T follicular helper cell (primary cell): ENCODE measurements at regions not wholly inside any gene's neighbourhood (a gene's known extent, or its start where the extent isn't known, plus 50 kb on each side); places are given as distances from the start of the nearest gene placed in this dataset.
"Not testable (repeated sequence)": the region's sequence is repeated elsewhere in the genome, so short reads cannot be mapped to it uniquely, and the experiment has no call there.

Experiments
- DNase-seq: peaks from one replicate; pipeline ENCODE4 v3.0.0-alpha.2; 2020; ENCODE audit warnings: low read depth

DNA sequence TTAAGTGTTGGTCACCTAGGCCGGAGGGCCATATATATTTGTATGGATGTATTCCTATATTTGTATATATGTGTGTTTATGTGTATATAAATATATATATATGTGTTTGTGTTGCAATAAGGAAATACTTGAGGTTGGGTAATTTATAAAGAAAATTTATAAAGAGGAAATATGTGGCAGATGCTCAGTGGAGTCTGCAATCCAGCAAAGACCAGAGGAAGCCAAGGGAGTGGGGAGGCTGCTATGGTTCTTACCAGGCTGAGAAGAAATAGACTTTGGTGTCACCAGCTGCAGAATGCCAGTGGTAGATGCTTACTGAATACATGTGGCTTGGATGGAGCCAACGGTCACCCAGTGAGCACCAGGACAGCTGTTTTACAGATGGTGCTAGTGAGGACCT lies 97.4 kb upstream of the ELOVL5 start:
- DNase-seq = no peak

DNA sequence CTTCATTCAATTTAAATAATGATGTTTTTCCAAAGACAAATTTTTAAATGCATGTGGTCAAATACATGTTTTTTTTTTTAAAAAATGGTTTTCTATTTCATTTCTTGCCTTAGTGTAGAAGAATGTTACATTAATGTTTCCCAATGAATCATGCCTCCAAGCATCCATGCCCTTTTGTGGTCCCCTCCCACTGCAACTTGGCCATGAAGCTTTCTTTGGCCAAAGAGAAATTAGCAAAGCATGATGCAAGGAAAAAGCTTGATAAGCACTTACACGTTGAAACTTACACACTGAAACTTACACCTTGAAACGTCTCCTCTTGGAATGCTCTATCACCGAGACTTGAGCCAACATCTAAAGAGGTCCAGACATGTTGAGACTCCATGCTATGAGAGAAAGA lies 93.0 kb upstream of the ELOVL5 start:
- DNase-seq = no peak

DNA sequence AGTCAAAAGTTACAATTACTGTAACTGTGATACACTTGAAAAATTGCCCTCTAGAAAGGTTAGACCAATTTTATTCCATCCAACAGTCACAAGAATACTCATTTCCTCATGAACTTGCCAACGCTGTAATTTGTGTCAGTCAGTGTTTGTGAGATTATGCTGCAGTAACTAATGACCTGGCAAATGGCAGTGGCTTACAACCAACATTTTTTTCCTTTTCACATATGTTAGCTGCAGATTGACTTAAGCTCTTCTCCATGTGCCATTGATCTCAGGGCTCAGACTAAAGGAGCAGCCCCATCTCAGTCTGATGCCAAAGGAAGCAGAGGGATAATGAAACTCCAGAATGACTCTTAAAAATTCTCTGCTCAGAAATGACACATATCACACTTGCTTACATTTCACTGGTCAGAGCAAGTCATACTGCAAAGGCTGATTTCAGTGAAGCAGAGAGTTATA lies 92.3 kb upstream of the ELOVL5 start:
- DNase-seq = no peak

DNA sequence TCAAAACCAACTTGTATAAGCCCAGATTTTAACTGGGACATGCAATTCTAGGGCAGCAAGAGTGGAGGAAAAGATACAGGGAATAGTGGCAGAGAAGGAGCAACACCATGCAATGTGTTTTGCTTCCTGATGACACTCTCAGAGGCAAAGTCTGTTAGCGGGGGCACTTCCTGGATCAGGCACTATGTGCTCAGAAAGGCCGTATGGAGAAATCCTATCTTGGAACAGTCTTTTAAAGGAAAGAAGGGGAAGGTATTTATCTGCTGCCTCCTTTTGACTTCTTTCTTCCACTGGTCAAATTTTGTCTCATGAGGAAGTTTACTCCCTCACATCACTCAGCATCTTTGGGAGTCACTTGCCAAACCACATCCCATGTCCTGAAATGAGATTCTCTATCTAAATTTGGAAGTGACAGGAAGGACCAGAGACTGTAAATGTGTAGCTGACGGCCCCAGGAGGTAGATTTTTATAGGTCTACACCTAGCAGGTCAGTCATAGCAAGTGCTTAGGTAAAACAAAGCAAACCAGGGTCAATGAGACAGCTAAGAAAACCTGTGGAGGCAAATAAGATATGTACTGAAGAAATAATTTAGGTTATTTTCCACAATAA lies 91.7 kb upstream of the ELOVL5 start:
- no peak for DNase-seq

DNA sequence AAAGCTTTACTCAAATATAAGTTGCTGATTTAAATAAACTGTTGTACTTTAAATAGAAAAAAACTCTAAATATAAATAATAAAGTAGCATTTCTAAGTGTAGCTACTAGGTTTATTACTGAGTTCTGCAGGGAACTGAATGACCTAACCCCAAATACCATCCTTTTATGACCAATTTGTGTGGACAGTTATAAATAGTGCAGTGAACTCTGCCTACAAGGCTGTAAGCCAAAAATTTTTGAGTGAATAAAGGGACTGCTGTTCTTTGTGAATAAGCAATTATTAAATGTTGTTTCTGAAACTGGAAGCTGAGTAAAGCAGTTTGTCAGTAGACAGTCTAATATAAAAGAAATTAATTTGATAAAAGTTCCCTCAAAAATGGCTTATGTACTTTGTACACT lies 90.8 kb upstream of the ELOVL5 start:
- no peak for DNase-seq

DNA sequence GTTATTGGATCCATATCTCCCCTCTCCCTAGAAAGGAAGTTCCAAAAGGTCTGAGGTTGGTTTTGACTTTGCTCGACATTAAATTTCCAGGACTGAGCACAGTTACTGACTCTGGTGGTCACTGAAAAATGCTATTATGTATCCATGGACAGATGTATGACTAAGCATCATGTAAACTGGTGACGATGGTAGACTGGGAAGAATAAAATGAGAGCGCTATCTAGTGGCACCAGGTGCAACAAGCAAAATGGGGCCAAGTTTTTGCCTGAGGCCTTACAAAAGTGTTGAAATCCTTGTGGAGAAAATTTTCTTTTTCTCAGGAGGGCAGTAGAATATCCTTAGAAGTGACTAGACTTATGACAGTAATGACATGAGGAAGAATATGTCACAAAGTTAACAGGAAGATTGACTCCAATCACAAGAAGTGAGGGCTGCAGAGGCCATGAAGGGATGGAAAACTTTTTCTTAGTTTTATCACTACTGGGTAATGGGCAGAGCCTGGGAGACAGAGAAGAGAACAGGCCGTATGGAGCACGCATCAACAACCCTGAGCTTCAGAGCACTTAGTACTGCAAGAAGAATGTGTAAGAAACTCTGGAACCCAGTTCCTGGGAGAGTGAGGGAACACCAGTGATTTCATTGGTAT lies 88.9 kb upstream of the ELOVL5 start:
- DNase-seq = no peak

DNA sequence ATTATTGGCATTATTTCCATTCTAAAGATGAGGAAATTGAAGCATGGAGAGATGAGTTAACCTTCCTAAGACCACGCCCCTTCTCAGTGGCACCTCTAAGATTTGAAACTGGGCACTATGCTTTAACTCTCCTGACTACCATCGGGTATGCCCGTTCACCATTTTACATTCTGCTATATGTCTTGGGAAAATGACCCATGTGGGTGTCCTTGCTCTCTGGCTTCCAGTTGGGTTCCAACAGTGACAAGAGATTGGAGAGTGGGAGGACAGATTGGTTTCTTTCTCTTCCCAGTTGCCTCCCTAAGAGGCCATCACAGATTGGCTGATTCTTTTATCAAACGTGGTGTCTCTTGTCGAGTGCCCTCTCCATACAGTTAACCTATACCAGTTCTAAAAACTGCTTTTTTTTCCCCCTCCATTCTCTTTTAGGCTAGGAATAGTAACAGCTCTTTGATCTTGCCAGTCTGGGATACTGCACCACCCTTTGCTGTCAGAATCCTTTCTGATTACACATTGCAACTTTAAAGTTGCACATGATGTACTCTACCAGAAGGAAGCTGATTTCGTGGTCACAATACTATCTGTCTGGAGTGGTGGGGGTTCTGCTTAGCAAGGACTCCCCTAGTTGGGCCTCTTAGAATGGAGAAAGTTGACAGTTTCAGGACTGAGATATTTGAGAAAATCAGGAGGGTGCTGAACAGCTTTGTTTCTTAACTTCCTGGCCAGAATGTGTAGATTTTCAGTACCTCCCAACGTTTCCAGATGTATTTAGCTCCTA lies 88.0 kb upstream of the ELOVL5 start:
- no peak for DNase-seq

DNA sequence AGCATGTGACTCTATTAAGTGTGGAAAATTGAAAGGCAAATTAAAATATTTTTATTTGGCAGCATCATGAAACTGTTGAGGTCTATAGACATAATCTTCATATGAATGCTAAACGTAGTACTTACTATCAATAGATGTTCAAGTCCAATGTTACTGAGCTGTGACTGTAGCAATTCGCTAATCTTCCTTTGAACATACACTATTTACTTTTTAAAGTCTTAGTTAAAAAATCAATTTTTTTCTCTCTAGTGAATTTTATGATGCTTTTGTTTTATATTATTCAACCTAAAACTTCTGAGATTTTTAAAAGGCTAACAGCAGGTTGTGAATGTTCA lies 85.2 kb upstream of the ELOVL5 start:
- no peak for DNase-seq

DNA sequence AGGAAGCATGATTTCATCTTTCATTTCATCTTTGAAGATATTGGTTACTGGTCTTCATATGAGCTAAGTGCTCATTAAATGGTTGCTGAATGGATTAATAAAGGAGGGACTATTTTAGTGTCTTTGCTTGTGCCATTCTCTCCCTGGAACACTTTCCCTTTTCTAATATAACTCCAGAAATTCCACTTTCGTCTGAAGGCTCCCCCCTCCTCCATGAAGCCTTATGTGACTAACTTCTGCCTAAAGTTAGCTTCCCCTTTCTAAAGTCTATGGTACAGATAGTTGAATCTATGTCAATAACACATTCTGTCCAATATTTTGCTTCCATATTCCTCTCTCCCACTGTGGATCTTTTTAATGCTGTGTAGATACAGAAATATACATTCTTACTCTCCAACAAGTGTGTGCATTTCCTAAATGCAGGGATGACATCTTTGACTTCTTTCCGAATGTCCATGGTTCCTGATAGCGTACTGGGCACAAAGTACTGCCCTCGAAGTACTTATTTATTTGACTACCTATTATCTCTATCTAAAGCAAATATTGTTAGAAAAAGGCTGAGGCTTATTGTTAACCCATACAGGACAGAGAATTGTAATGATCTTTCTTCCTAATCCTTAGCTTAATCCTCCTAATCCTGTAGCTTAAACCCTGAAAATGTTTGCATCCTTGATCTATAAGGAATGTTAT lies 84.7 kb upstream of the ELOVL5 start:
- DNase-seq = no peak

DNA sequence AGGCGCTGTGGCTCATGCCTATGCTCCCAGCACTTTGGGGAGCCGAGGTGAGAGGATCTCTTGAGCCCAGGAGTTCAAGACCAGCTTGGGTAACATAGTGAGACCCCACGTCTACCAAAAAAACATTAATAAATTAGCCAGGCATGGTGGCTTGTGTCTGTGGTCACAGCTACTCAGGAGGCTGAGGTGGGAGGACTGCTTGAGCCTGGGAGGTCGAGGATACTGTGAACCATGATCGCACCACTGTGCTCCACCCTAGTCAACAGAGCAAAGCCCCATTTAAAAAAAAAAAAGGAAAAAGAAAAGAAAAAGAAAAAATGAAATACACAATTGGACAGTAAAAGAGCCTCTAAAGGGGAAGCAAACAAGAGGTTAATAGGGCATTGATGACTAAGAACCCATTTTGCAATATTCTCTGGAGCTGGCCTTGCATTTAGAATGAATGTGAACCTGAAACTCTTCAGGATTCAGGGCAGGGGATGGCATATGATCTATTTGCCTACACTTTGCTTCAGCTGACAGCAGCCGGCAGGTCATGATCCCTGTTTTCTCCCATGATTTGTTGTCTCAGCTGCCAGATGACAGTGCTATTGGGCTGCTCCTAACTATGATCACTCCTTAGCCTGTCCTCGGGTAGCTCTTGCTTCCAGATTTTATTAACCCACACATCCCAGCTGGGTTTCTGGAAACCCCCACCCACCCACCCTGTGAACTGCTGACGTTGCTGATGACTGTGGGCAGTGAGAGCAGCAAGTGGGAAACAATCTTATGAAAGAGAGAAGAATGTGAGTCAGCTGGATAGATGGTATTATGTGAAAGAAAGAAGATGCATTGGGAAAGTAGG lies 83.8 kb upstream of the ELOVL5 start:
- no peak for DNase-seq

DNA sequence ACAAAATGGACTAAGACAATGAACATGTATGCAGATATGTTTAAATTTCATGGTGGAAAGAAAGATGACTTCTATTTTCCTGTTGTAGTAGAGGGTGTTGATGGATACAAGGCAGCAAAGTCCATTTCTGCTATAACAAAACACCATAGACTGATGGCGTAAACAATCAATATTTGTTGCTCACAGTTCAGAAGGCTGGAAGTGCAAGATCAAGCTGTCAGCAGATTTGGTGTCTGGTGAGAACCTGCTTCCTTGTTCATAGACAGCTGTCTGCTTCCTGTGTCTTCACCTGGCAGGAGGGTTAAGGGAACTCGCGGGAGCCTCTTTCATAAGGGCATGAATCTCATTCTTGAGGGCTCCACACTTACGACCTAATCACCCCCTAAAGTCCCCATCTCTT lies 83.0 kb upstream of the ELOVL5 start:
- DNase-seq = no peak

DNA sequence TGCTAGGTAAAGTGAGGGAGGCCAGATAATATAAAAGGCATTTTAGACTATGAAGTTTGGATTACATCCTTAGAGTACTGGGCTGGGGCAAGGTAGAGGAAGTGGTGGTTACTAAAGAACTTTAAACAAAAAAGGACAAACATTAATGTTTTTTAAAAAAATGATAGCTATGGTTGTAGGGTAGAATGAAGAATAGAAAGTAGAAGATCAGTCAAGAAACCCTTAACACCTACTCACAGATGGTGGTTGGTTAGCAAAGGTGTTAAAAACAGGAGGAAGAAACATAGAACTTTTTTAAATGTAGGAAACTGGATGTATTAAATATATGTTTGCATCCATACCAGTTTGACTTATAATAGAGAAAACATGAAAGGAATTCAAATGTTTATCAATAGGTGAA lies 80.7 kb upstream of the ELOVL5 start:
- no peak for DNase-seq

DNA sequence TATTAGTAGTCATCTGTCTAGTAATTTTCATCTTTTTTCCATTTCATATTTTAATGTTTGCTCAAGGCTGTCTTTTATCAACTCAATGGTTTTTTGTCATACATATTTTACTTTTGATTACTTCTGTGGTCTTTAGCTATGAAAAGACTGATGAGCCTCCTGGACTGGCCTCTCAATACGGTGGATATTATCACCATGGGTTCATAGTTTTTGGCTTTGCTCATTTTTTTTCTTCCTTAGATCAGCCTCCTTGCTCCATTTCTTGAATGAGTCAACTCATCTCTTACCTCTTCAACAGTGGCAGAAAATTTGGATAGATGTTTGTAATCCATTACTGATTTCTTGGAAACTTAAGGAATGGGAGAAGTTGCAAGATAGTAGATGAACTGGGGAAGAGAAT lies 80.1 kb upstream of the ELOVL5 start:
- DNase-seq = no peak

DNA sequence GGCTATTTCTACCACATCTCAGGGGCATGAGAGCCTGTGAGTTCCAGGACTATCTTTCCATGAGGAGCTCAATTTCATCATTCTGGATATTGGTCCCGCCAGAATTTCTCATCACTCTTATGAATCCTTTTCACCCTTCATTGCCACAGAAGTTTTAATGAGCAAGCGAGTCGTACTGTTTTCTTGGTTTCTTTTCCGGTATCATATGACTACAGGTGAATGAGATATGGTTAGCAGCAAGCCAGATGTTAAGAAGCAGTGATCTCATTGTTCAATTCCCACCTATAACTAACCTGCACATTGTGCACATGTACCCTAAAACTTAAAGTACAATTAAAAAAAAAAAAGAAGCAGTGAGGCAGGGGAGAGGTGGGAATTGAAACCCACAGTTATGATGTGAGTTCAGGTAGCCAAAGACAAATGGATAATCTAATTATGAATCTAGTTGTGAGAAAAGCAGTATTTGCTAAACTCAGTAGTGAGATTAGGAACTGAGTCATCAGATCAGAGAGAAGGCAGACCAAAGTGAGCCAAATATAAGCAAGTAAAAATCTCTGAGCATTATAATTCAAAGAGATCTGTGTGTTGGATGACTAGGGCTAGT lies 78.0 kb upstream of the ELOVL5 start:
- no peak for DNase-seq

DNA sequence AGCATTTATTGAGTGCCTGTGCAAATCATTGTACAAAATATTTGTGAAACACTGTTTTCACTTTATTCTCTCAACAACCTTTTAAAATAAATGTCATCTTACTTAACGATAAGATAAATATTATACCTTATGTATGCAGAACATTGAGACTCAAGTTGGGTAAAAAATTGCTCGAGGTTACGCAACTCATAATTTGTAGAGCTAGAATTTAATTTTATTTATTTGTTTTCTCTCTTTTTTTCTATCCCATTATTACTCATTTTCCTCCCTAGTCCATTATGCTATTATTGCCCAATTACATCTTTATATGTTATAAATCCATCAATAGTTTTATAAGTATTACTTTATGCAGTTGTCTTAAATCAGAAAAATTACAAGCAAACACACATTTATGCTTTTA lies 77.4 kb upstream of the ELOVL5 start:
- DNase-seq = no peak

DNA sequence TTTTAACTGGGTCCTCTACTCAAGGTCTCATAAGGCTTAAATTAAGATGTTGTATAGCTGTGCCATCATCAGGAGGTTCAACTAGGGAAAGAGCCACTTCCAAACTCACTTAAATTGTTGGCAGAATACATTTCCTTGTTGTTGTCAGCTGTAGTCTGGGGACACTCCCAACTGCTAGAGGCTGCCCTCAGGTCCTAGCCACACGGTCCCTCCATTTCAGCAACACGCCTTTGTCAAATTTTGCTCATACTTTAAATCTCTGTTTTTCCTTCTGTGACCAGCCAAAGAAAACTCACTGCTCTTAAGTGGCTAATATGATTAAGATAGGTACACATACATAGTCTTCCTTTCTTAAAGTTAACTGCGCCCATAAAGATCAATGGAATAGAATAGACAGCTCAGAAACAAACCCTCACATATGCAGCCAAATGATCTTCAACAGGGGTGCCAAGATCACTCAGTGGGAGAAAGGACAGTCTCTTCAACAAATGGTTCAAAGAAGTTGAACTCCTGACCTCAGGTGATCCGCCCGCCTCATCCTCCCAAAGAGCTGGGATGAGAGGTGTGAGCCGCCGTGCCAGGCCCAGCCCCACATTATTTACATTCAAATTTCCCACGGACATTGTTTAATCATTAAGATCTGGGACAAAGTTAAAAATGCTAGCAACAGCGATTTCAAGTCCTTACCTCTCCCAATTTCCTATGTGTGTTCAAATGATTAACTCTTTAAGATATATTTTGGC lies 76.4 kb upstream of the ELOVL5 start:
- no peak for DNase-seq

DNA sequence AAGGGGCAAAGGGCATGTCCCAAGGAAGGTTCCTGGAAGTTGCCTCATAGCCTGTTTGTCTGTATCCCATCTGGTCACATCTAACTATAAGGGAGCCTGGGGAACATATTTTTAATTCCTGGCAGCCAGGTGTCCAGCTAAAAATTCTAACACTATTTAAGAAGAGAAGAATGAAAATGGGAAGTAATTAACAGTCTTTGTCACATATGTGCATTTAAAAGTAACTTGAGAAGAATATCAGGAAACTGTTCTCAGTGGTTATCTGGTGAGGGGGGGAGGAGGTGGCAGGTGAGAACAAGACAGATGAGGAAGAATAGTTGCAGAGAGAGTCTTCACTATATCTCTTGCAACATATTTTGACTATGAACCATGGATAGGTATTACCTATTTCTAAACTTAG lies 75.5 kb upstream of the ELOVL5 start:
- no peak for DNase-seq

DNA sequence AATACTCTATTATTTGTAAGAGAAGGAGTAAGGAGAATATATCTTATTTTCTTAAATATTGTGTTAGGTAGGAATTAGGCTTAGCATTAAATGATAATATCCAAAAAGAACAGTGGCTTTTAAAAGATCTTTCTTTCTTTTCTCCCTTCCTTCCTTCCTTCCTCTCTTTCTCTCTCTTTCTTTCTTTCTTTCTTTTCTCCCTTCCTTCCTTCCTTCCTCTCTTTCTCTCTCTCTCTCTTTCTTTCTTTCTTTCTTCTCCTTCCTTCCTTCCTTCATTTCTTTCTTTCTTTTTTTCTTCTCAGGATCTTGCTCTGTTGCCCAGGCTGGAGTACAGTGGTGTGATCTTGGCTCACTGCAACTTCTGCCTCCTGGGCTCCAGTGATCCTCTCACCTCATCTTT lies 74.8 kb upstream of the ELOVL5 start:
- DNase-seq = not testable (repeated sequence)

DNA sequence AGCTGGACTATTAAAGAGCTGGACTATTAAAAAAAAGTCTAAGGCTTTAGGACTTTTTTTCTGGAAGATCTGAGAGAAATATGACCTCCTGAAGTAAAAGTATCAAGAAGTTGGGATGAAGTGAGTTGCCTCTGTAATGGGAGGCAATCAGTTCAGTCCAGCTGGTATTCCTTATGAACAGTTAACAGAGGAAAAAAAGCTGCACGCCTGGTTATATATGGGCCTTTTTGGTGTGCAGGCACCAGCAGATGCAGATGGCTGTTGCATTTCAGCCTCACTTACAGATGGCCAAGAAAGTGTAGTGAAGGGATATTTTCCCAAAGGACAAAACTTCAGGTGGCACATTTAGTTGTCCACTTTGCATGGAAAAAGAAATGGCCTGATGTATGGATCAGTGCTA lies 70.3 kb upstream of the ELOVL5 start:
- no peak for DNase-seq

DNA sequence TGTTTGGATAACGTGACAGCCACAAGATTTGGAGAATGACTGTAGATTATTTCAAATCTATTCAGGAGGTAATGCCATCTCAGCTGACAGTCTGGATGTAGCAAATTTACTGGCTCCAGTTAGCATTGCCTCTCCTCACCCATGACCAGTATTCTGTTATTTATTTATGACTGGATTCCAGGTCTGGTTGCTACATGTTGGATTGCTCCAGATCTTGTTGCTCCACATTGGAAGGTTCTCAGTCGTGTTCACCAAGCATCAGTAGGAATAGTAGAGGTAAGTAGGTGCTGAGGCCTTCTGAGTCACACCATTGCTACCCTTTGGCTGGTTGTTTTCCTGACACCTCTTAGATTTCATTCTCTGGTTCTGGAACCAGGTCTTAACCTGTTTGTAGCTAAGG lies 69.5 kb upstream of the ELOVL5 start:
- DNase-seq = no peak

DNA sequence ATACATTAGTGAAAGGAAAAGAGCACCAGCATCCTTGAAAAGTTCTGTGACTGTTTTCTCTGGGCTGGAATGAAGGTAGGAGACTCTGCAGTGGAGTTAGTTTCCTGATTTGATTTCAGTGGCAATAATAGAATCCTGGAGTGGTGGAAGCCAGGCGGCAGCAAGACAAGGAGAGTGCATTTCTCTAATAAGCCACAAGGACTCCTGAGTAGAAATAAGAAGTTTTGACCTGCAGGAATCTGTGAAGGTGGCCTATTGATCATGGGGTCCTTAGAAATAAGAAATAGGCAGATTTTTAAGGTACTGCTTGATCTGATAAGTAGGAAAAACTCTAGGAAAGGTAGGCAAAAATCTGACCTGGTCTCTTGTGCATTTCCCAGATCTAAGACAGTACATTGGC lies 68.4 kb upstream of the ELOVL5 start:
- DNase-seq = no peak
